ENCODE measurements at regions not wholly inside any gene's neighbourhood (a gene's known extent, or its start where the extent isn't known, plus 50 kb on each side); places are given as distances from the start of the nearest gene placed in this dataset.

- Histone ChIP-seq H3K27me3 (ENCODE audit: insufficient read depth, low read depth) (no peaks in the 10 kb centered on the region), H2AFZ (ENCODE audit: low read depth) (no peak overlapping the region), H3K4me1 (ENCODE audit: low read depth, poor library complexity, severe bottlenecking) (no peaks in the 10 kb centered on the region), H3K9ac (no peak overlapping the region), H3K79me2 (ENCODE audit: insufficient read depth, low read depth) (no peaks in the 10 kb centered on the region), H3K4me3 (IDR thresholded peaks at IDR 0.05; ENCODE audit: insufficient read depth, low read depth, low read length) (no peak overlapping the region), H4K20me1 (ENCODE audit: insufficient read depth) (no peaks in the 10 kb centered on the region), H3K36me3 (ENCODE audit: insufficient read depth) (no peaks in the 10 kb centered on the region), H3K4me2 (no peak overlapping the region), H3K27ac (no peak overlapping the region)
- no peak for TF ChIP-seq CTCF (conservative IDR thresholded peaks at IDR 0.05; ENCODE audit: low read depth, low read length)
Measured at GRCh38 chr14:46147452-46147851, 504.1 kb downstream of the RPL10L start.

- H3K9ac ChIP-seq, result no peak overlapping the region
- H3K36me3 ChIP-seq (ENCODE audit: insufficient read depth), result no peaks in the 10 kb centered on the region
- no peak overlapping the region for H3K27ac ChIP-seq
- no peak overlapping the region for H3K4me3 ChIP-seq (IDR thresholded peaks at IDR 0.05; ENCODE audit: insufficient read depth, low read depth, low read length)
- H3K4me2 ChIP-seq, result no peak overlapping the region
- H3K4me1 ChIP-seq (ENCODE audit: low read depth, poor library complexity, severe bottlenecking), result no peaks in the 10 kb centered on the region
- H3K79me2 ChIP-seq (ENCODE audit: insufficient read depth, low read depth), result no peaks in the 10 kb centered on the region
- no peaks in the 10 kb centered on the region for H4K20me1 ChIP-seq (ENCODE audit: insufficient read depth)
- H3K27me3 ChIP-seq (ENCODE audit: insufficient read depth, low read depth), result no peaks in the 10 kb centered on the region
- TF ChIP-seq CTCF (conservative IDR thresholded peaks at IDR 0.05; ENCODE audit: low read depth, low read length), result no peak
- H2AFZ ChIP-seq (ENCODE audit: low read depth), result no peak overlapping the region
Measured at GRCh38 chr14:46147024-46147423, 504.6 kb downstream of the RPL10L start.

- Histone ChIP-seq H3K4me3 (IDR thresholded peaks at IDR 0.05; ENCODE audit: insufficient read depth, low read depth, low read length) (no peak overlapping the region), H3K4me2 (no peak overlapping the region), H2AFZ (ENCODE audit: low read depth) (no peak overlapping the region), H4K20me1 (ENCODE audit: insufficient read depth) (no peaks in the 10 kb centered on the region), H3K36me3 (ENCODE audit: insufficient read depth) (no peaks in the 10 kb centered on the region), H3K9ac (no peak overlapping the region), H3K27me3 (ENCODE audit: insufficient read depth, low read depth) (no peaks in the 10 kb centered on the region), H3K27ac (no peak overlapping the region), H3K79me2 (ENCODE audit: insufficient read depth, low read depth) (no peaks in the 10 kb centered on the region), H3K4me1 (ENCODE audit: low read depth, poor library complexity, severe bottlenecking) (no peaks in the 10 kb centered on the region)
- TF ChIP-seq CTCF (conservative IDR thresholded peaks at IDR 0.05; ENCODE audit: low read depth, low read length), result no peak
Measured at GRCh38 chr14:46140445-46140844, 511.1 kb downstream of the RPL10L start.

- H3K4me2 ChIP-seq, result no peak overlapping the region
- H2AFZ ChIP-seq (ENCODE audit: low read depth), result no peak overlapping the region
- no peak for TF ChIP-seq CTCF (conservative IDR thresholded peaks at IDR 0.05; ENCODE audit: low read depth, low read length)
- H3K27me3 ChIP-seq (ENCODE audit: insufficient read depth, low read depth), result no peaks in the 10 kb centered on the region
- no peaks in the 10 kb centered on the region for H3K36me3 ChIP-seq (ENCODE audit: insufficient read depth)
- no peaks in the 10 kb centered on the region for H4K20me1 ChIP-seq (ENCODE audit: insufficient read depth)
- H3K27ac ChIP-seq, result no peak overlapping the region
- no peak overlapping the region for H3K9ac ChIP-seq
- no peaks in the 10 kb centered on the region for H3K4me1 ChIP-seq (ENCODE audit: low read depth, poor library complexity, severe bottlenecking)
- H3K4me3 ChIP-seq (IDR thresholded peaks at IDR 0.05; ENCODE audit: insufficient read depth, low read depth, low read length), result no peak overlapping the region
- H3K79me2 ChIP-seq (ENCODE audit: insufficient read depth, low read depth), result no peaks in the 10 kb centered on the region
Measured at GRCh38 chr14:46139649-46140048, 511.9 kb downstream of the RPL10L start.

GRCh38 chr14:46137786-46138185 lies 513.8 kb downstream of the RPL10L start:
- no peak overlapping the region for H3K27ac ChIP-seq
- H3K36me3 ChIP-seq (ENCODE audit: insufficient read depth), result no peaks in the 10 kb centered on the region
- TF ChIP-seq CTCF (conservative IDR thresholded peaks at IDR 0.05; ENCODE audit: low read depth, low read length), result no peak
- H3K9ac ChIP-seq, result no peak overlapping the region
- H3K4me2 ChIP-seq, result no peak overlapping the region
- H3K27me3 ChIP-seq (ENCODE audit: insufficient read depth, low read depth), result no peaks in the 10 kb centered on the region
- H2AFZ ChIP-seq (ENCODE audit: low read depth), result no peak overlapping the region
- no peaks in the 10 kb centered on the region for H3K4me1 ChIP-seq (ENCODE audit: low read depth, poor library complexity, severe bottlenecking)
- no peaks in the 10 kb centered on the region for H4K20me1 ChIP-seq (ENCODE audit: insufficient read depth)
- no peak overlapping the region for H3K4me3 ChIP-seq (IDR thresholded peaks at IDR 0.05; ENCODE audit: insufficient read depth, low read depth, low read length)
- no peaks in the 10 kb centered on the region for H3K79me2 ChIP-seq (ENCODE audit: insufficient read depth, low read depth)
